Neural cell (in vitro differentiated cells): ENCODE measurements at regions not wholly inside any gene's neighbourhood (a gene's known extent, or its start where the extent isn't known, plus 50 kb on each side); places are given as distances from the start of the nearest gene placed in this dataset.

Experiments
- H2AFZ ChIP-seq: fragments of 200-600, 300-800 bp; sonication (generic), shearing (Covaris generic); 2 replicates; pipeline ENCODE4 v1.6.0; 2014; ENCODE audit warnings: low read depth, mild to moderate bottlenecking, antibody characterized with exemption, low read length, moderate library complexity
- H3F3A ChIP-seq: fragments of 200-600 bp; shearing (Covaris generic); 2 replicates; pipeline ENCODE4 v1.6.1; 2016; ENCODE audit warnings: mild to moderate bottlenecking, moderate library complexity, mixed read lengths, antibody characterized with exemption, low read length; ENCODE audit not compliant: insufficient read depth, poor library complexity, severe bottlenecking
- H3K27ac ChIP-seq: fragments of 200-600, 300-800 bp; sonication (generic), shearing (Covaris generic); 2 replicates; pipeline ENCODE4 v1.5.1; 2014; ENCODE audit warnings: mild to moderate bottlenecking, low read length, moderate library complexity
- H3K27me3 ChIP-seq: fragments of 300-800, 200-600 bp; sonication (generic), shearing (Covaris generic); 2 replicates; pipeline ENCODE4 v1.6.0; 2014; ENCODE audit warnings: mild to moderate bottlenecking, low read depth, low read length, moderate library complexity; ENCODE audit not compliant: insufficient read depth
- H3K36me3 ChIP-seq: fragments of 300-800, 200-600 bp; sonication (generic), shearing (Covaris generic); 2 replicates; pipeline ENCODE4 v1.5.1; 2014; ENCODE audit warnings: mild to moderate bottlenecking, antibody characterized with exemption, low read length, moderate library complexity; ENCODE audit not compliant: insufficient read depth
- H3K4me2 ChIP-seq: fragments of 300-800, 200-600 bp; sonication (generic), shearing (Covaris generic); 2 replicates; pipeline ENCODE4 v1.6.0; 2014; ENCODE audit warnings: mild to moderate bottlenecking, low read length
- H3K4me3 ChIP-seq: fragments of 300-800, 200-600 bp; sonication (generic), shearing (Covaris generic); 2 replicates; pipeline ENCODE4 v1.5.1; 2014; ENCODE audit warnings: mild to moderate bottlenecking, low read length, moderate library complexity
- H3K79me2 ChIP-seq: fragments of 200-600 bp; shearing (Covaris generic); replicated peaks from 2 replicates; pipeline ENCODE4 v1.6.0; 2014; ENCODE audit warnings: mild to moderate bottlenecking, low read length, moderate library complexity; ENCODE audit not compliant: insufficient read depth
- H3K9ac ChIP-seq: fragments of 300-800, 200-600 bp; sonication (generic), shearing (Covaris generic); 2 replicates; pipeline ENCODE4 v1.6.1; 2016; ENCODE audit warnings: mild to moderate bottlenecking, low read length, mixed read lengths
- H3K9me2 ChIP-seq: fragments of 200-600 bp; shearing (Covaris generic); 2 replicates; pipeline ENCODE4 v1.6.1; 2016; ENCODE audit warnings: mild to moderate bottlenecking, low read length, mixed read lengths; ENCODE audit not compliant: insufficient read depth
- H3K9me3 ChIP-seq: fragments of 200-600, 300-800 bp; sonication (generic), shearing (Covaris generic); 2 replicates; pipeline ENCODE4 v1.6.1; 2016; ENCODE audit warnings: mild to moderate bottlenecking, mixed run types, low read length, moderate library complexity, mixed read lengths
- H4K20me1 ChIP-seq: fragments of 200-600 bp; shearing (Covaris generic); 2 replicates; pipeline ENCODE4 v1.6.1; 2016; ENCODE audit warnings: mild to moderate bottlenecking, mixed run types; ENCODE audit not compliant: insufficient read depth
- CTCF ChIP-seq: fragments of 450-650 bp; IDR thresholded peaks from 2 replicates; pipeline ENCODE4 v1.5.1; 2014; ENCODE audit warnings: antibody characterized with exemption, mild to moderate bottlenecking, moderate library complexity; ENCODE audit not compliant: poor library complexity, severe bottlenecking
- EP300 ChIP-seq: fragments of 450-650 bp; conservative IDR thresholded peaks from 2 replicates; pipeline ENCODE4 v1.6.1; 2014; ENCODE audit warnings: antibody characterized with exemption, mild to moderate bottlenecking, moderate library complexity; ENCODE audit not compliant: poor library complexity, severe bottlenecking
- EZH2 ChIP-seq: fragments of 200-600, 300-800 bp; shearing (Covaris generic), sonication (generic); IDR thresholded peaks from 2 replicates; pipeline ENCODE4 v1.6.1; 2014; ENCODE audit warnings: antibody characterized with exemption, low read length, borderline replicate concordance, mild to moderate bottlenecking; ENCODE audit not compliant: insufficient read depth, poor library complexity, severe bottlenecking
- MXI1 ChIP-seq: fragments of 450-650 bp; conservative IDR thresholded peaks from 2 replicates; pipeline ENCODE4 v1.6.1; 2014; ENCODE audit warnings: antibody characterized with exemption, mild to moderate bottlenecking; ENCODE audit not compliant: poor library complexity, severe bottlenecking
- POLR2AphosphoS5 ChIP-seq: IDR thresholded peaks from 2 replicates; pipeline ENCODE4 v1.6.1; 2012
- RAD21 ChIP-seq: fragments of 450-650 bp; conservative IDR thresholded peaks from 2 replicates; pipeline ENCODE4 v1.6.1; 2014; ENCODE audit warnings: antibody characterized with exemption, mild to moderate bottlenecking, moderate library complexity
- SMC3 ChIP-seq: fragments of 450-650 bp; conservative IDR thresholded peaks from 2 replicates; pipeline ENCODE4 v1.6.1; 2014; ENCODE audit warnings: antibody characterized with exemption, mild to moderate bottlenecking, moderate library complexity; ENCODE audit not compliant: poor library complexity
- TAF1 ChIP-seq: IDR thresholded peaks from 2 replicates; pipeline ENCODE4 v1.6.1; 2012; ENCODE audit warnings: low read depth
- TF ChIP-seq, protein P1 (sequence below): IDR thresholded peaks from 2 replicates; pipeline ENCODE4 v1.6.1; 2012; ENCODE audit warnings: borderline replicate concordance

DNA sequence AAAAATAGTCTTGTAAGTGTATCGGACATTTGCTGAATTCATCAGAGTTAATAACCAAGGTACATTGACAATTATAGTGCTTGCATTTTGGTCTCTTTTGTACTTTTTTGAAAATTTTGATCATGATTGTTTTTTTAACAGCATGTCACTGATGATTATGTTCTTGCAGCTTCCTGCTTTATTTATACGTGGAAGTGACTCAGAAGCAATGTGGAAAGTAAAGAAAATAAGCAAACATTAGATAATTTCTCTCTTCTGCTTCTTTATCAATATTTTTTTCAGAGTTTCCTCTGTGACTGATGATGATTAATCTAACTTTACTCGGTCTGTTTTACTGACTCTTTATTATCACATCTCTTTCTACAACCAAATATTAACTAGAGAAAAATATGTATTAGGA lies 1351.9 kb downstream of the REEP3 start:
- H3K4me2 ChIP-seq = no peak overlapping the region
- H3K9me3 ChIP-seq = no peaks in the 10 kb centered on the region
- H3K27ac ChIP-seq = no peak overlapping the region
- H3K27me3 ChIP-seq = no peaks in the 10 kb centered on the region
- no peaks in the 10 kb centered on the region for H4K20me1 ChIP-seq
- H3K9me2 ChIP-seq = no peaks in the 10 kb centered on the region
- H2AFZ ChIP-seq = no peak overlapping the region
- no peaks in the 10 kb centered on the region for H3K79me2 ChIP-seq
- no peak overlapping the region for H3K4me3 ChIP-seq
- H3F3A ChIP-seq = no peaks in the 10 kb centered on the region
- no peak overlapping the region for H3K9ac ChIP-seq
- TF ChIP-seq POLR2AphosphoS5 (no peak), MXI1 (no peak)
- no peaks in the 10 kb centered on the region for H3K36me3 ChIP-seq

DNA sequence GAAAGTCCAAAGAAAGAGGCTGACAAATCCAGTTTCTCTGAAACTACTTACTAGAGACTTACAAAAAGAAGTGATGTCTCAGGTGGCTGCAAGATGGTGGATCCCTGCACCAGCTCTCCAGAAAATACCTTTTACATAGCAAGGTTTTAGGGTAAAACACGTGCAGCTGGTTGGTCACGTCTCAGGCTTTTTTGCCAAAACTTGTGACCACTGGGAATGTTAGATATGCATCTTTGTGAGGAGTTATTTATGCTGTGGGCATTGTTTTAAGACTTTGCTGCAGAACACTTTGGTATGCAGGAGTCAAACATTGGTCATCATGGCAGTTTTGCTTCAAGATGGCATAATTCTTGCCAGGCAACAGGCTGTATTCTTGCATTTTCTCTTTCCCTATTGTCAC lies 1352.8 kb downstream of the REEP3 start:
- no peaks in the 10 kb centered on the region for H3K9me3 ChIP-seq
- H3K27me3 ChIP-seq = no peaks in the 10 kb centered on the region
- TF ChIP-seq EZH2 = no peak
- TF ChIP-seq EP300 = no peak
- no peak for TF ChIP-seq CTCF
- TF ChIP-seq SMC3 = no peak
- no peak for TF ChIP-seq TAF1
- no peak for TF ChIP-seq RAD21
- TF ChIP-seq, protein P1, sequence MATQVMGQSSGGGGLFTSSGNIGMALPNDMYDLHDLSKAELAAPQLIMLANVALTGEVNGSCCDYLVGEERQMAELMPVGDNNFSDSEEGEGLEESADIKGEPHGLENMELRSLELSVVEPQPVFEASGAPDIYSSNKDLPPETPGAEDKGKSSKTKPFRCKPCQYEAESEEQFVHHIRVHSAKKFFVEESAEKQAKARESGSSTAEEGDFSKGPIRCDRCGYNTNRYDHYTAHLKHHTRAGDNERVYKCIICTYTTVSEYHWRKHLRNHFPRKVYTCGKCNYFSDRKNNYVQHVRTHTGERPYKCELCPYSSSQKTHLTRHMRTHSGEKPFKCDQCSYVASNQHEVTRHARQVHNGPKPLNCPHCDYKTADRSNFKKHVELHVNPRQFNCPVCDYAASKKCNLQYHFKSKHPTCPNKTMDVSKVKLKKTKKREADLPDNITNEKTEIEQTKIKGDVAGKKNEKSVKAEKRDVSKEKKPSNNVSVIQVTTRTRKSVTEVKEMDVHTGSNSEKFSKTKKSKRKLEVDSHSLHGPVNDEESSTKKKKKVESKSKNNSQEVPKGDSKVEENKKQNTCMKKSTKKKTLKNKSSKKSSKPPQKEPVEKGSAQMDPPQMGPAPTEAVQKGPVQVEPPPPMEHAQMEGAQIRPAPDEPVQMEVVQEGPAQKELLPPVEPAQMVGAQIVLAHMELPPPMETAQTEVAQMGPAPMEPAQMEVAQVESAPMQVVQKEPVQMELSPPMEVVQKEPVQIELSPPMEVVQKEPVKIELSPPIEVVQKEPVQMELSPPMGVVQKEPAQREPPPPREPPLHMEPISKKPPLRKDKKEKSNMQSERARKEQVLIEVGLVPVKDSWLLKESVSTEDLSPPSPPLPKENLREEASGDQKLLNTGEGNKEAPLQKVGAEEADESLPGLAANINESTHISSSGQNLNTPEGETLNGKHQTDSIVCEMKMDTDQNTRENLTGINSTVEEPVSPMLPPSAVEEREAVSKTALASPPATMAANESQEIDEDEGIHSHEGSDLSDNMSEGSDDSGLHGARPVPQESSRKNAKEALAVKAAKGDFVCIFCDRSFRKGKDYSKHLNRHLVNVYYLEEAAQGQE = no peak
- no peak for TF ChIP-seq POLR2AphosphoS5
- no peak for TF ChIP-seq MXI1
- no peak overlapping the region for H3K4me2 ChIP-seq
- H3K9ac ChIP-seq = no peak overlapping the region
- H3K36me3 ChIP-seq = no peaks in the 10 kb centered on the region
- no peak overlapping the region for H2AFZ ChIP-seq
- no peaks in the 10 kb centered on the region for H3K79me2 ChIP-seq
- no peaks in the 10 kb centered on the region for H4K20me1 ChIP-seq
- H3K4me3 ChIP-seq = no peak overlapping the region
- H3K9me2 ChIP-seq = no peaks in the 10 kb centered on the region
- no peaks in the 10 kb centered on the region for H3F3A ChIP-seq
- H3K27ac ChIP-seq = no peak overlapping the region

DNA sequence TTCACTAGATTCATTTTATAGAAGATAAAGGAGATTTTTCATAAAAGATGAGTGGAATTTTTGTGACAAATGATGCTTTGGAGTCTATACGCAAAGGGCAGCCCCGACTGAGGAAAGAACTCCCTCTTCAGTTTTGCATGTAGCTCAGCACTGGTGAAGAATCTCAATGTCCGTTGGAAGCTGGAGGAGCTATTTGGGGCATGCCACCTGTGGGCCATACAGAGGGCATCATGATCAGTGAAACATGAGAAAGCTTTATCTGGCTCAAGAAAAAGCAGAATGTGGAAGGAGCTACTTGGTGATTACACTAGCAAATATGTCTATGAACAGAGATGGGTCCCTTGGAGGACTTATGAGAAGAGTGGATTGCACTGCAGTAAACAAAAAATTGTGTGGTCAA lies 1359.3 kb downstream of the REEP3 start:
- TF ChIP-seq MXI1 (no peak), EZH2 (no peak), RAD21 (no peak), SMC3 (no peak), TAF1 (no peak), CTCF (no peak), POLR2AphosphoS5 (no peak)
- no peaks in the 10 kb centered on the region for H3K36me3 ChIP-seq
- no peak overlapping the region for H2AFZ ChIP-seq

More for the DNA sequence above, 1359.3 kb downstream of the REEP3 start:
- Histone ChIP-seq H3K9me3 (no peaks in the 10 kb centered on the region), H3F3A (no peaks in the 10 kb centered on the region), H3K4me2 (no peak overlapping the region), H3K9ac (no peak overlapping the region), H3K4me3 (no peak overlapping the region), H4K20me1 (no peaks in the 10 kb centered on the region), H3K9me2 (no peaks in the 10 kb centered on the region), H3K27me3 (no peaks in the 10 kb centered on the region), H3K27ac (no peak overlapping the region), H3K79me2 (no peaks in the 10 kb centered on the region)
